Adrenal gland (tissue), 9 donors: ENCODE measurements at regions not wholly inside any gene's neighbourhood (a gene's known extent, or its start where the extent isn't known, plus 50 kb on each side); places are given as distances from the start of the nearest gene placed in this dataset.

Experiments used
- DNase-seq, 7 donors: peaks; one replicate each; pipeline ENCODE4 v3.0.0-alpha.2; 2019 to 2020
- H3K27ac ChIP-seq, 5 donors: fragments of 200-600 bp; sonication (generic) in 4 of 5; 1 replicate in 3 of 5; 2 replicates in 2 of 5; pipeline versions ENCODE4 v1.5.1 to v1.8.0; 2016 to 2020; ENCODE audit warnings: mild to moderate bottlenecking in 1 of 5
- H3K27me3 ChIP-seq: fragments of 200-600 bp; 2 replicates; pipeline ENCODE4 v1.8.0; 2021
- H3K36me3 ChIP-seq, 2 donors: fragments of 200-600 bp; replicated peaks in 1 of 2; 1 replicate in 1 of 2; 2 replicates in 1 of 2; pipeline versions ENCODE4 v1.5.1 to v1.8.0; 2018 to 2022
- H3K4me1 ChIP-seq, 2 donors: fragments of 200-600 bp; replicated peaks in 1 of 2; 1 replicate in 1 of 2; 2 replicates in 1 of 2; pipeline versions ENCODE4 v1.5.1 to v1.8.0; 2018 to 2021
- H3K4me3 ChIP-seq, 4 donors: fragments of 200-600 bp; sonication (generic) in 3 of 4; one replicate each; pipeline ENCODE4 v1.5.1; 2016 to 2018
- H3K9me3 ChIP-seq, 3 donors: fragments of 200-600 bp; sonication (generic) in 1 of 3; replicated peaks in 1 of 3; 1 replicate in 2 of 3; 2 replicates in 1 of 3; pipeline versions ENCODE4 v1.5.1 to v1.8.0; 2016 to 2021
- CTCF ChIP-seq, 6 experiments: fragments of 450-650 bp in 4 of 6; fragments of 200-600 bp in 2 of 6; sonication (generic) in 1 of 6; IDR thresholded peaks; 1 replicate in 5 of 6; 2 replicates in 1 of 6; pipeline versions ENCODE4 v1.5.1 to v1.8.0; 2016 to 2021; ENCODE audit warnings: antibody characterized with exemption in 6 of 6, mild to moderate bottlenecking in 2 of 6, moderate library complexity in 1 of 6
- POLR2A ChIP-seq, 2 donors: fragments of 450-650 bp; IDR thresholded peaks; one replicate each; pipeline ENCODE4 v1.6.1; 2017; ENCODE audit warnings: antibody characterized with exemption in 2 of 2, mild to moderate bottlenecking in 2 of 2, moderate library complexity in 1 of 2
- WGBS, 4 donors: extraction: QIAGEN DNeasy Blood & Tissue Kit in 2 of 4; methylation state at CpG; one replicate each; pipeline versions ENCODE4 v1.1.5 to v1.1.7; 2013 to 2017; 5-methylcytosine and 5-hydroxymethylcytosine counted together
- intact Hi-C, 2 donors: fragments of 100-400 bp; cut with DNase I; formaldehyde crosslinking; loops; one replicate each; pipeline versions ENCODE4 v1.14.1 to v1.15.0; 2022 to 2023
- donor health status: healthy with polysubstance abuse.
- donor health status: Bipolar disorder and iron deficiency.
- donor health status: DM: yes; HTN: yes; CAD: no.
- donor health status: DM: no; HTN: no; CAD: no.
- donor health status: DM: no; HTN: no; CAD: no.

GRCh38 chr1:143691971-143692529, 279.7 kb downstream of the FAM72C start:
- H3K27ac ChIP-seq, result no peak overlapping the region
- 8 to 32% (median 16%) methylated on average over 19 to 29 of the region's 29 CpGs for WGBS, 4 donors
- TF ChIP-seq CTCF (IDR thresholded peaks at IDR 0.05), result no peak
- no peak for TF ChIP-seq POLR2A (IDR thresholded peaks at IDR 0.05)
- no peak for DNase-seq
- H3K27me3 ChIP-seq, result no peaks in the 10 kb centered on the region
- H3K4me1 ChIP-seq, result no peaks in the 10 kb centered on the region
- H3K36me3 ChIP-seq, result no peaks in the 10 kb centered on the region
- no peak overlapping the region for H3K4me3 ChIP-seq
- intact Hi-C loops, result no loop called here
- no peaks in the 10 kb centered on the region for H3K9me3 ChIP-seq

GRCh38 chr1:143691400-143691891, 280.3 kb downstream of the FAM72C start:
- Histone ChIP-seq H3K9me3 (no peaks in the 10 kb centered on the region), H3K36me3 (no peaks in the 10 kb centered on the region), H3K27ac (no peak overlapping the region), H3K4me1 (no peaks in the 10 kb centered on the region), H3K4me3 (no peak overlapping the region), H3K27me3 (no peaks in the 10 kb centered on the region)
- 8 to 35% (median 10%) methylated on average over 22 to 27 of the region's 27 CpGs for WGBS, 4 donors
- DNase-seq, result no peak
- TF ChIP-seq CTCF (IDR thresholded peaks at IDR 0.05) (no peak), POLR2A (IDR thresholded peaks at IDR 0.05) (no peak)
- intact Hi-C loops, result no loop called here

- H3K36me3 ChIP-seq, result no peaks in the 10 kb centered on the region
- no peak for TF ChIP-seq POLR2A (IDR thresholded peaks at IDR 0.05)
- TF ChIP-seq CTCF (IDR thresholded peaks at IDR 0.05), result no peak
- no peak overlapping the region for H3K4me3 ChIP-seq
- no peaks in the 10 kb centered on the region for H3K9me3 ChIP-seq
- WGBS, 4 donors, result 74 to 81% (median 79%) methylated on average over 4 of the region's 4 CpGs
- H3K27me3 ChIP-seq, result no peaks in the 10 kb centered on the region
- H3K27ac ChIP-seq, result no peak overlapping the region
- DNase-seq, result no peak
- H3K4me1 ChIP-seq, result no peaks in the 10 kb centered on the region
- intact Hi-C loops, result no loop called here
Observed at GRCh38 chr1:143689781-143690180, 282.0 kb downstream of the FAM72C start.

DNA sequence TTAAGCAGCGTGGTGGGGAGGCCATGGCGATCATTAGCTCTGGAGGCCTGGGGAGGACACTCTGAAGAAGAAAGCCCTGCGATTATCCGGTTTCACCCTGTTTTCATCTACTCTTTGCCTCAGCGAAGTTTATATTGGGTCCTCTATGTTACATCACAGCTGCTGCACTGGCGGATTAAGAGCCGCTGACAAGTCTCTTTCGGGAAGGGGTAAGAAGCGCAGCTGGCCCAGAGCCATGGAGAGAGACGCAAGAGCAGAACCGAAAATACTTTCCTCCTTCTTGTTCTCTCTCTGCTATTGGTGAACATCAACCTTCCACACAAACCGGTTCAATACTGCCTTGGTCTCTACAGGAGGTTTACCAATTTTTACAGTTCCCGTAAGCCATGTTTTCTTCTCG, 291.5 kb downstream of the FAM72C start:
- H3K4me1 ChIP-seq, result no peaks in the 10 kb centered on the region
- H3K36me3 ChIP-seq, result no peaks in the 10 kb centered on the region
- 79 to 87% (median 80%) methylated on average over 14 of the region's 14 CpGs for WGBS, 4 donors
- no peak overlapping the region for H3K4me3 ChIP-seq
- no peaks in the 10 kb centered on the region for H3K9me3 ChIP-seq
- intact Hi-C loops, result no loop called here
- no peak for TF ChIP-seq CTCF (IDR thresholded peaks at IDR 0.05)
- TF ChIP-seq POLR2A (IDR thresholded peaks at IDR 0.05), result no peak
- no peaks in the 10 kb centered on the region for H3K27me3 ChIP-seq
- DNase-seq, result no peak
- no peak overlapping the region for H3K27ac ChIP-seq
